Caco-2 (cell line): ENCODE measurements at regions not wholly inside any gene's neighbourhood (a gene's known extent, or its start where the extent isn't known, plus 50 kb on each side); places are given as distances from the start of the nearest gene placed in this dataset.

ENCODE experiments used
- BruUV-seq: library from RNA; stranded (reverse); fragments of 400-500 nt; replicated peaks from 2 replicates; lab custom pipeline; 2021; lab: Mats Ljungman, UMichigan
- CTCF ChIA-PET: fragments of 300-600 bp; sonication (Branson Sonifier 250); formaldehyde crosslinking; loops from one replicate; lab custom pipeline; 2022; ENCODE audit warnings: antibody characterized with exemption; lab: Charles Lee
- POLR2A ChIA-PET: fragments of 300-600 bp; sonication (Branson Sonifier 250); formaldehyde crosslinking; loops from one replicate; lab custom pipeline; 2022; ENCODE audit warnings: antibody characterized with exemption; lab: Charles Lee
- DNase-seq, 2 experiments: peaks; one replicate each; pipeline versions ENCODE4 v3.0.0 to v3.0.0-alpha.2; 2020 to 2022
- H3K27me3 ChIP-seq: replicated peaks from 2 replicates; pipeline ENCODE4 v1.6.0; 2011; ENCODE audit warnings: low read length; ENCODE audit not compliant: control insufficient read depth, insufficient read depth
- H3K36me3 ChIP-seq: 2 replicates; pipeline ENCODE4 v1.5.1; 2011; ENCODE audit warnings: low read length; ENCODE audit not compliant: control insufficient read depth, insufficient read depth
- H3K4me1 ChIP-seq: fragments of 250-450 bp; sonication (Bioruptor Pico); 2 replicates; pipeline ENCODE4 v1.5.1; 2020; ENCODE audit warnings: mild to moderate bottlenecking
- H3K4me3 ChIP-seq: 2 replicates; pipeline ENCODE4 v1.5.1; 2011; ENCODE audit warnings: low read depth, mild to moderate bottlenecking, control low read depth, low read length
- H3K9me3 ChIP-seq: fragments of 250-450 bp; sonication (Bioruptor Pico); 2 replicates; pipeline ENCODE4 v1.5.1; 2020; ENCODE audit warnings: mild to moderate bottlenecking, moderate library complexity
- H3K27ac Mint-ChIP-seq: one replicate; pipeline ENCODE4 v1.8.0; 2022; ENCODE audit warnings: mixed read lengths; ENCODE audit not compliant: unreplicated experiment
- H3K27me3 Mint-ChIP-seq: one replicate; pipeline ENCODE4 v1.8.0; 2022; ENCODE audit warnings: mixed read lengths; ENCODE audit not compliant: insufficient read depth, unreplicated experiment
- H3K36me3 Mint-ChIP-seq: one replicate; pipeline ENCODE4 v1.8.0; 2022; ENCODE audit warnings: mild to moderate bottlenecking, mixed read lengths; ENCODE audit not compliant: insufficient read depth, unreplicated experiment
- H3K4me1 Mint-ChIP-seq: one replicate; pipeline ENCODE4 v1.8.0; 2022; ENCODE audit warnings: low read depth, mixed read lengths; ENCODE audit not compliant: unreplicated experiment
- H3K4me3 Mint-ChIP-seq: one replicate; pipeline ENCODE4 v1.8.0; 2022; ENCODE audit warnings: mild to moderate bottlenecking, moderate library complexity, mixed read lengths; ENCODE audit not compliant: unreplicated experiment
- H3K9me3 Mint-ChIP-seq: one replicate; pipeline ENCODE4 v1.8.0; 2022; ENCODE audit warnings: mixed read lengths; ENCODE audit not compliant: unreplicated experiment
- CTCF ChIP-seq, 2 experiments: fragments of 200-600 bp in 1 of 2; IDR thresholded peaks; 1 replicate in 1 of 2; 2 replicates in 1 of 2; pipeline versions ENCODE4 v1.5.1 to v1.8.0; 2011 to 2022; ENCODE audit warnings: antibody characterized with exemption in 1 of 2, control low read depth in 1 of 2, inconsistent platforms in 1 of 2, low read depth in 1 of 2, low read length in 1 of 2, mild to moderate bottlenecking in 1 of 2, moderate library complexity in 1 of 2; ENCODE audit not compliant: insufficient read depth in 1 of 2, severe bottlenecking in 1 of 2, unreplicated experiment in 1 of 2
- intact Hi-C: fragments of 100-400 bp; cut with micrococcal nuclease; formaldehyde crosslinking; loops from one replicate; pipeline ENCODE4 v1.10.0; 2022; ENCODE audit not compliant: unreplicated experiment

- Histone ChIP-seq H3K4me1 (no peaks in the 10 kb centered on the region), H3K4me3 (no peak overlapping the region), H3K27me3 (no peaks in the 10 kb centered on the region), H3K9me3 (no peaks in the 10 kb centered on the region), H3K36me3 (no peaks in the 10 kb centered on the region)
- no peak for TF ChIP-seq CTCF (IDR thresholded peaks at IDR 0.05; ENCODE audit: insufficient read depth in 1 of 2, low read depth in 1 of 2, low read length in 1 of 2, severe bottlenecking in 1 of 2, unreplicated experiment in 1 of 2)
- ChIA-PET CTCF (no interaction called here), POLR2A (no interaction called here)
- Mint-ChIP-seq H3K4me3 (no peak overlapping the region), H3K36me3 (no peaks in the 10 kb centered on the region), H3K27me3 (no peaks in the 10 kb centered on the region), H3K4me1 (no peaks in the 10 kb centered on the region), H3K27ac (no peak overlapping the region), H3K9me3 (peaks cover 10% of the 10 kb centered on the region)
- intact Hi-C loops = no loop called here
- no peak for DNase-seq
- BruUV-seq = no TSS peak
Observed at GRCh38 chr11:42043312-42043711, 583.9 kb upstream of the LRRC4C start.

- peaks cover 10% of the 10 kb centered on the region for H3K9me3 Mint-ChIP-seq
- CTCF ChIA-PET = no interaction called here
- no peaks in the 10 kb centered on the region for H3K36me3 ChIP-seq
- no peaks in the 10 kb centered on the region for H3K9me3 ChIP-seq
- no peaks in the 10 kb centered on the region for H3K27me3 ChIP-seq
- BruUV-seq = no TSS peak
- no peak for TF ChIP-seq CTCF (IDR thresholded peaks at IDR 0.05; ENCODE audit: insufficient read depth in 1 of 2, low read depth in 1 of 2, low read length in 1 of 2, severe bottlenecking in 1 of 2, unreplicated experiment in 1 of 2)
- H3K4me1 ChIP-seq = no peaks in the 10 kb centered on the region
- no peak overlapping the region for H3K4me3 ChIP-seq
- H3K4me3 Mint-ChIP-seq = no peak overlapping the region
- no peaks in the 10 kb centered on the region for H3K36me3 Mint-ChIP-seq
- POLR2A ChIA-PET = no interaction called here
- DNase-seq = no peak
- intact Hi-C loops = no loop called here
- no peaks in the 10 kb centered on the region for H3K27me3 Mint-ChIP-seq
- no peak overlapping the region for H3K27ac Mint-ChIP-seq
- no peaks in the 10 kb centered on the region for H3K4me1 Mint-ChIP-seq
Observed at GRCh38 chr11:42047637-42048555, 588.4 kb upstream of the LRRC4C start.

- H3K4me1 Mint-ChIP-seq = no peaks in the 10 kb centered on the region
- ChIA-PET CTCF (no interaction called here), POLR2A (no interaction called here)
- Histone ChIP-seq H3K4me3 (no peak overlapping the region), H3K36me3 (no peaks in the 10 kb centered on the region), H3K4me1 (no peaks in the 10 kb centered on the region), H3K9me3 (no peaks in the 10 kb centered on the region), H3K27me3 (no peaks in the 10 kb centered on the region)
- BruUV-seq = no TSS peak
- DNase-seq = no peak
- TF ChIP-seq CTCF (IDR thresholded peaks at IDR 0.05; ENCODE audit: insufficient read depth in 1 of 2, low read depth in 1 of 2, low read length in 1 of 2, severe bottlenecking in 1 of 2, unreplicated experiment in 1 of 2) = no peak
- no peak overlapping the region for H3K4me3 Mint-ChIP-seq
- H3K36me3 Mint-ChIP-seq = no peaks in the 10 kb centered on the region
- intact Hi-C loops = no loop called here
- no peak overlapping the region for H3K27ac Mint-ChIP-seq
- peaks cover 8% of the 10 kb centered on the region for H3K9me3 Mint-ChIP-seq
- H3K27me3 Mint-ChIP-seq = no peaks in the 10 kb centered on the region
Observed at GRCh38 chr11:42049186-42049585, 589.7 kb upstream of the LRRC4C start.
